ENCODE measurements at regions not wholly inside any gene's neighbourhood (a gene's known extent, or its start where the extent isn't known, plus 50 kb on each side); places are given as distances from the start of the nearest gene placed in this dataset.

DNA sequence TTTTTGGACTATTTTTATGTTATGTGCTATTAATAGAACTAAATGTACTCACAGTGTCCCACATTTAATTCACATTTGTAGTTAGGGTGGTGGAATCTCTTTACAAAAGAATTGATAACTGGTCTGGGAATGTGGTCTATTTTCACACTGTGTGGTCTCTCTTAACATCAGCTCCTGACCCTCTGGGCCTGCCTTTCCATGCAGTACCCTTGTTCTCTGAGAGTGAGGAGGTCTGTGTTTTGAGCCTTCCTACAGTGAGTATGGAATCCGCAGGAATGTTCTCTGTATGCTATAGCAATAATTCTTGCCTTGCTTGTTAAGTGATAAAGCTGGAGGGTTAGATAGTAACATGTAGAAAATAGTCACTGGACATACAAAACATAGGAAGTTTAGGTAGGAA is 717.3 kb upstream of the POU3F2 start:
- ChIA-PET POLR2A (no interaction called here), CTCF (no interaction called here)
- H3K27ac Mint-ChIP-seq = no peak overlapping the region
- intact Hi-C loops (cut with micrococcal nuclease) = no loop called here
- H3K4me2 ChIP-seq (replicated peaks; ENCODE audit: low read depth, low read length, poor library complexity, severe bottlenecking) = no peak overlapping the region
- H3K4me1 Mint-ChIP-seq = no peaks in the 10 kb centered on the region
- TF ChIP-seq EZH2 (IDR thresholded peaks at IDR 0.05; ENCODE audit: borderline replicate concordance, insufficient read depth, low read depth, low read length, poor library complexity, severe bottlenecking) = no peak
- TF ChIP-seq, protein P1, sequence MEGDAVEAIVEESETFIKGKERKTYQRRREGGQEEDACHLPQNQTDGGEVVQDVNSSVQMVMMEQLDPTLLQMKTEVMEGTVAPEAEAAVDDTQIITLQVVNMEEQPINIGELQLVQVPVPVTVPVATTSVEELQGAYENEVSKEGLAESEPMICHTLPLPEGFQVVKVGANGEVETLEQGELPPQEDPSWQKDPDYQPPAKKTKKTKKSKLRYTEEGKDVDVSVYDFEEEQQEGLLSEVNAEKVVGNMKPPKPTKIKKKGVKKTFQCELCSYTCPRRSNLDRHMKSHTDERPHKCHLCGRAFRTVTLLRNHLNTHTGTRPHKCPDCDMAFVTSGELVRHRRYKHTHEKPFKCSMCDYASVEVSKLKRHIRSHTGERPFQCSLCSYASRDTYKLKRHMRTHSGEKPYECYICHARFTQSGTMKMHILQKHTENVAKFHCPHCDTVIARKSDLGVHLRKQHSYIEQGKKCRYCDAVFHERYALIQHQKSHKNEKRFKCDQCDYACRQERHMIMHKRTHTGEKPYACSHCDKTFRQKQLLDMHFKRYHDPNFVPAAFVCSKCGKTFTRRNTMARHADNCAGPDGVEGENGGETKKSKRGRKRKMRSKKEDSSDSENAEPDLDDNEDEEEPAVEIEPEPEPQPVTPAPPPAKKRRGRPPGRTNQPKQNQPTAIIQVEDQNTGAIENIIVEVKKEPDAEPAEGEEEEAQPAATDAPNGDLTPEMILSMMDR (IDR thresholded peaks at IDR 0.05) = no peak
- no peaks in the 10 kb centered on the region for H4K20me1 ChIP-seq (ENCODE audit: control insufficient read depth, insufficient read depth, low read length, poor library complexity, severe bottlenecking)
- ATAC-seq (ENCODE audit: low read depth) (no peak), DNase-seq (no peak)
- H3K4me1 ChIP-seq (ENCODE audit: control insufficient read depth in 2 of 2, insufficient read depth in 2 of 2, low read length in 2 of 2) = no peaks in the 10 kb centered on the region
- no peaks in the 10 kb centered on the region for H3K79me2 ChIP-seq (ENCODE audit: control insufficient read depth, insufficient read depth, low read length)
- H3K27me3 ChIP-seq (replicated peaks in 1 of 4; ENCODE audit: control extremely low read depth in 1 of 4, control insufficient read depth in 3 of 4, insufficient read depth in 4 of 4, low read length in 3 of 4) = no peaks in the 10 kb centered on the region
- no peak overlapping the region for H3K4me3 Mint-ChIP-seq
- H3K27me3 Mint-ChIP-seq = no peaks in the 10 kb centered on the region
- H3K9me3 ChIP-seq (ENCODE audit: control extremely low read depth in 1 of 3, control insufficient read depth in 2 of 3, insufficient read depth in 1 of 3, low read length in 2 of 3) = no peaks in the 10 kb centered on the region
- no CpG with 5 or more reads among the region's 1 CpG for WGBS (ENCODE audit: insufficient coverage)
- H3K36me3 ChIP-seq (replicated peaks in 1 of 2; ENCODE audit: control extremely low read depth in 1 of 2, control insufficient read depth in 1 of 2, extremely low read depth in 1 of 2, insufficient read depth in 2 of 2, low read length in 1 of 2) = no peaks in the 10 kb centered on the region
- H3K9me3 Mint-ChIP-seq (ENCODE audit: insufficient read depth) = no peaks in the 10 kb centered on the region
- no peak overlapping the region for H3K9ac ChIP-seq (ENCODE audit: low read length)
- no peak overlapping the region for H3K27ac ChIP-seq (ENCODE audit: low read length in 2 of 2)
- H2AFZ ChIP-seq (ENCODE audit: insufficient read depth, low read depth, low read length, poor library complexity, severe bottlenecking) = no peak overlapping the region
- no peak overlapping the region for H3K4me3 ChIP-seq (ENCODE audit: control extremely low read depth in 1 of 5, extremely low read depth in 1 of 5, insufficient read depth in 1 of 5, low read depth in 2 of 5, low read length in 4 of 5)

DNA sequence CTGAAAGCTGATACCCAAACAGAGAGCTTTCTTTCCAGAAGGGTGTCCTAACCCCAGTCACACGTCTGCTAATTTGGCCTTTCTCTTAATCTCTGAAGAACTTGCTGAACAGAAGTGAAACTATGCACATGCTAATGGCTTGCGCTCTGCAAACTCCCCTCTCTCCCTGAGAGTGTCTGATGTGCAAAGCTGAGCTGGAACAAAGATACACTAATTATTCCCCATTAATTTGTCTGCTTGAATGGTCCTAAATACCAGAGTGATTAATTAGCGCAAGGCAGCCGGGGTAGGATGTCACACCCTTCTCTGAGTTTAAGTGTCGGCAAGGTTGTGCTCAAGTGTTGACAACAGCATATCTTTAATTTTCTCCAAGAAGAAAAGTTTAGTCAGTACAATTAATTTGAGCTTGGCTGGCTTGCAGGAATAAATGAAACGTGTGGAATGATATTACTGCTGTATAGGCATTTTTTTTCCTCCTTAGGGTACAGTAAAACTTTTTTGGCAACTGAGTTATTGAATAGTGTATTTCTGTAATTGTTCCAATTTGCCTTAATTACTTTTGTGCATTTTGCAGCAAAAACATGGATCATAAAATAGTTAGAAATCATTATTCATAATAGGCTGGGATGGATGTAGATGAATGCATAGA is 715.9 kb upstream of the POU3F2 start:
- H2AFZ ChIP-seq (ENCODE audit: insufficient read depth, low read depth, low read length, poor library complexity, severe bottlenecking) = no peak overlapping the region
- intact Hi-C loops (cut with micrococcal nuclease) = no loop called here

More for the DNA sequence above, 715.9 kb upstream of the POU3F2 start:
- H3K4me2 ChIP-seq (replicated peaks; ENCODE audit: low read depth, low read length, poor library complexity, severe bottlenecking) = no peak overlapping the region
- 63% methylated on average over 2 of the region's 6 CpGs for WGBS (ENCODE audit: insufficient coverage)
- H3K4me1 Mint-ChIP-seq = no peaks in the 10 kb centered on the region
- CTCF ChIA-PET = interaction anchor here (0.6 kb wide), 1 partner anchor 11 kb away, joined by 3 read pairs; no protein-coding TSS in a partner anchor
- H3K9me3 ChIP-seq (ENCODE audit: control extremely low read depth in 1 of 3, control insufficient read depth in 2 of 3, insufficient read depth in 1 of 3, low read length in 2 of 3) = no peaks in the 10 kb centered on the region
- no peaks in the 10 kb centered on the region for H3K27me3 Mint-ChIP-seq
- no peaks in the 10 kb centered on the region for H3K36me3 ChIP-seq (replicated peaks in 1 of 2; ENCODE audit: control extremely low read depth in 1 of 2, control insufficient read depth in 1 of 2, extremely low read depth in 1 of 2, insufficient read depth in 2 of 2, low read length in 1 of 2)
- no peak overlapping the region for H3K27ac Mint-ChIP-seq
- H3K4me3 ChIP-seq (ENCODE audit: control extremely low read depth in 1 of 5, extremely low read depth in 1 of 5, insufficient read depth in 1 of 5, low read depth in 2 of 5, low read length in 4 of 5) = no peak overlapping the region
- H3K9ac ChIP-seq (ENCODE audit: low read length) = no peak overlapping the region
- POLR2A ChIA-PET = no interaction called here
- no peaks in the 10 kb centered on the region for H3K27me3 ChIP-seq (replicated peaks in 1 of 4; ENCODE audit: control extremely low read depth in 1 of 4, control insufficient read depth in 3 of 4, insufficient read depth in 4 of 4, low read length in 3 of 4)
- TF ChIP-seq, protein P1 (IDR thresholded peaks at IDR 0.05) = no peak
- TF ChIP-seq EZH2 (IDR thresholded peaks at IDR 0.05; ENCODE audit: borderline replicate concordance, insufficient read depth, low read depth, low read length, poor library complexity, severe bottlenecking) = no peak
- H3K79me2 ChIP-seq (ENCODE audit: control insufficient read depth, insufficient read depth, low read length) = no peaks in the 10 kb centered on the region
- H3K9me3 Mint-ChIP-seq (ENCODE audit: insufficient read depth) = no peaks in the 10 kb centered on the region
- H3K4me1 ChIP-seq (ENCODE audit: control insufficient read depth in 2 of 2, insufficient read depth in 2 of 2, low read length in 2 of 2) = no peaks in the 10 kb centered on the region
- ATAC-seq (ENCODE audit: low read depth) = no peak
- H3K4me3 Mint-ChIP-seq = no peak overlapping the region
- no peak for DNase-seq
- H4K20me1 ChIP-seq (ENCODE audit: control insufficient read depth, insufficient read depth, low read length, poor library complexity, severe bottlenecking) = no peaks in the 10 kb centered on the region
- H3K27ac ChIP-seq (ENCODE audit: low read length in 2 of 2) = no peak overlapping the region

All from B cell (primary cell).